A673 (cell line): ENCODE measurements at regions not wholly inside any gene's neighbourhood (a gene's known extent, or its start where the extent isn't known, plus 50 kb on each side); places are given as distances from the start of the nearest gene placed in this dataset.

Source experiments
- BruUV-seq: library from RNA; stranded (reverse); fragments of 400-500 nt; replicated peaks from 2 replicates; lab custom pipeline; 2021; lab: Mats Ljungman, UMichigan
- CTCF ChIA-PET: fragments of 300-600 bp; sonication (Branson Sonifier 250); formaldehyde crosslinking; loops from one replicate; lab custom pipeline; 2022; ENCODE audit warnings: antibody characterized with exemption; lab: Charles Lee
- POLR2A ChIA-PET: fragments of 300-600 bp; sonication (Branson Sonifier 250); formaldehyde crosslinking; loops from one replicate; lab custom pipeline; 2022; ENCODE audit warnings: antibody characterized with exemption; ENCODE audit not compliant: low non-redundant PET; lab: Charles Lee
- DNase-seq: peaks from one replicate; pipeline ENCODE4 v3.0.0-alpha.2; 2015; ENCODE audit warnings: low spot score
- H3K27ac ChIP-seq: fragments of 200-600 bp; sonication (generic); 2 replicates; pipeline ENCODE4 v1.5.1; 2016; ENCODE audit warnings: mixed run types, low read depth, mild to moderate bottlenecking, mixed read lengths, antibody characterized with exemption, low read length; ENCODE audit not compliant: poor library complexity, severe bottlenecking
- H3K27me3 ChIP-seq: fragments of 200-600 bp; sonication (generic); replicated peaks from 2 replicates; pipeline ENCODE4 v1.6.1; 2017; ENCODE audit warnings: mixed run types, low read depth, mild to moderate bottlenecking, mixed read lengths, antibody characterized with exemption, low read length; ENCODE audit not compliant: insufficient read depth, poor library complexity
- H3K36me3 ChIP-seq: fragments of 200-600 bp; sonication (generic); 2 replicates; pipeline ENCODE4 v1.6.1; 2016; ENCODE audit warnings: mixed run types, mild to moderate bottlenecking, mixed read lengths, antibody characterized with exemption, low read length; ENCODE audit not compliant: insufficient read depth, poor library complexity, severe bottlenecking
- H3K4me1 ChIP-seq: fragments of 200-600 bp; sonication (generic); 2 replicates; pipeline ENCODE4 v1.6.1; 2017; ENCODE audit warnings: mixed run types, mild to moderate bottlenecking, mixed read lengths, antibody characterized with exemption, low read length; ENCODE audit not compliant: insufficient read depth, poor library complexity, severe bottlenecking
- H3K4me3 ChIP-seq: fragments of 200-600 bp; sonication (generic); 2 replicates; pipeline ENCODE4 v1.5.1; 2016; ENCODE audit warnings: low read depth, mixed run types, mild to moderate bottlenecking, mixed read lengths, low read length; ENCODE audit not compliant: poor library complexity, severe bottlenecking
- H3K9me3 ChIP-seq: fragments of 200-600 bp; sonication (generic); 2 replicates; pipeline ENCODE4 v1.6.1; 2016; ENCODE audit warnings: mixed run types, low read depth, mild to moderate bottlenecking, mixed read lengths, antibody characterized with exemption, low read length; ENCODE audit not compliant: poor library complexity, severe bottlenecking
- EZH2 ChIP-seq: fragments of 200-600 bp; sonication (generic); IDR thresholded peaks from 2 replicates; pipeline ENCODE4 v1.6.1; 2017; ENCODE audit warnings: borderline replicate concordance, low read depth, mild to moderate bottlenecking, mixed read lengths, antibody characterized with exemption, low read length; ENCODE audit not compliant: poor library complexity, severe bottlenecking
- intact Hi-C: fragments of 100-400 bp; cut with micrococcal nuclease; formaldehyde crosslinking; loops from one replicate; pipeline ENCODE4 v1.10.0; 2022; ENCODE audit not compliant: unreplicated experiment
- TF ChIP-seq, protein P1 (sequence below): fragments of 300-800, 200-600 bp; sonication (generic); conservative IDR thresholded peaks from 2 replicates; pipeline ENCODE4 v1.5.1; 2017; ENCODE audit warnings: low read depth, mild to moderate bottlenecking, antibody characterized with exemption, low read length, moderate library complexity, mixed read lengths

DNA sequence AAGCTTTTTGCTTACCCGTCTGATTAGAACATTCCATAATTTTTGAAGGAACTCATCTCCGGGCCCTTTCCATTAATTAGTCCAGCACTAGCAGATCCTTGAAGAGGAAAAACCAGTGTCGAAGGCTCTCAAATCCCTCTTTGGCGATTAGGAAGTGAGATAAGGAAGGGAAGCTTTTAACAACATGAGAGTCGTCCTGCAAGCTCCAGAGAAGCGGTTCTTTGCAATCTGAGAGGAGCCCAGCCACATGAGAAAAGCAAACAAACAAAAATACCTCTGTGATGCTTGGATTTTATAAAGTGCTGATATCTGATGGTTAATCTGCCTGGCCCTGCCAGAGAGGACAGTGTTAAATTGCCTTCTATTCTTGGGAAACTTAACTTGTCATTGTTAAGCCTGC lies 339.8 kb upstream of the SALL1 start:
- H3K9me3 ChIP-seq, result peaks cover 8% of the 10 kb centered on the region
- peaks cover 5% of the 10 kb centered on the region for H3K4me1 ChIP-seq
- POLR2A ChIA-PET, result no interaction called here
- no peak for DNase-seq
- no TSS peak for BruUV-seq
- intact Hi-C loops, result no loop called here
- TF ChIP-seq, protein P1, sequence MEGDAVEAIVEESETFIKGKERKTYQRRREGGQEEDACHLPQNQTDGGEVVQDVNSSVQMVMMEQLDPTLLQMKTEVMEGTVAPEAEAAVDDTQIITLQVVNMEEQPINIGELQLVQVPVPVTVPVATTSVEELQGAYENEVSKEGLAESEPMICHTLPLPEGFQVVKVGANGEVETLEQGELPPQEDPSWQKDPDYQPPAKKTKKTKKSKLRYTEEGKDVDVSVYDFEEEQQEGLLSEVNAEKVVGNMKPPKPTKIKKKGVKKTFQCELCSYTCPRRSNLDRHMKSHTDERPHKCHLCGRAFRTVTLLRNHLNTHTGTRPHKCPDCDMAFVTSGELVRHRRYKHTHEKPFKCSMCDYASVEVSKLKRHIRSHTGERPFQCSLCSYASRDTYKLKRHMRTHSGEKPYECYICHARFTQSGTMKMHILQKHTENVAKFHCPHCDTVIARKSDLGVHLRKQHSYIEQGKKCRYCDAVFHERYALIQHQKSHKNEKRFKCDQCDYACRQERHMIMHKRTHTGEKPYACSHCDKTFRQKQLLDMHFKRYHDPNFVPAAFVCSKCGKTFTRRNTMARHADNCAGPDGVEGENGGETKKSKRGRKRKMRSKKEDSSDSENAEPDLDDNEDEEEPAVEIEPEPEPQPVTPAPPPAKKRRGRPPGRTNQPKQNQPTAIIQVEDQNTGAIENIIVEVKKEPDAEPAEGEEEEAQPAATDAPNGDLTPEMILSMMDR, result no peak
- TF ChIP-seq EZH2, result no peak
- H3K27me3 ChIP-seq, result no peaks in the 10 kb centered on the region
- CTCF ChIA-PET, result interaction anchor here (0.7 kb wide), 1 partner anchor 475 kb away, joined by 3 read pairs; no protein-coding TSS in a partner anchor
- H3K27ac ChIP-seq, result no peak overlapping the region
- H3K4me3 ChIP-seq, result no peak overlapping the region
- no peaks in the 10 kb centered on the region for H3K36me3 ChIP-seq

DNA sequence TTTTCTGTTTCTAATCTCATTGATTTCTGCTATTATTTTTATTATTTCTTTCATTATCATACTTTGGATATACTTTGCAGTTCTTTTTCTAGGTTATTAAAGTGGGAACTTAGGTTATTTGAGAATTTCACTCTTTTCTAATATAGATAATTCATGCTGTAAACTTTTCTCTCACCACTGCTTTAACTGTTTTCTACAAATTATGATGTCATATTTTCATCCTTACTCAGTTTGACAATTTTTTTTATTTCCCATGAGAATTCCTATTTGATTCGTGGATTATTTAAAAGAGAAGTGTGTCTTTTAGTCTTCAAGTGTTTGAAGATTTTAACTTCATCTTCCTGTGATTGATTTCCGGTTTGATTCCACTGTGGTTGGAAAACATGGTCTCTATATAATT lies 336.8 kb upstream of the SALL1 start:
- ChIA-PET CTCF (no interaction called here), POLR2A (no interaction called here)
- peaks cover 16% of the 10 kb centered on the region for H3K9me3 ChIP-seq
- BruUV-seq, result no TSS peak
- H3K27me3 ChIP-seq, result no peaks in the 10 kb centered on the region
- DNase-seq, result no peak
- no peak overlapping the region for H3K4me3 ChIP-seq
- H3K36me3 ChIP-seq, result no peaks in the 10 kb centered on the region
- intact Hi-C loops, result no loop called here
- H3K27ac ChIP-seq, result no peak overlapping the region
- H3K4me1 ChIP-seq, result peaks cover under 1% of the 10 kb centered on the region
- TF ChIP-seq, protein P1, result no peak
- TF ChIP-seq EZH2, result no peak

DNA sequence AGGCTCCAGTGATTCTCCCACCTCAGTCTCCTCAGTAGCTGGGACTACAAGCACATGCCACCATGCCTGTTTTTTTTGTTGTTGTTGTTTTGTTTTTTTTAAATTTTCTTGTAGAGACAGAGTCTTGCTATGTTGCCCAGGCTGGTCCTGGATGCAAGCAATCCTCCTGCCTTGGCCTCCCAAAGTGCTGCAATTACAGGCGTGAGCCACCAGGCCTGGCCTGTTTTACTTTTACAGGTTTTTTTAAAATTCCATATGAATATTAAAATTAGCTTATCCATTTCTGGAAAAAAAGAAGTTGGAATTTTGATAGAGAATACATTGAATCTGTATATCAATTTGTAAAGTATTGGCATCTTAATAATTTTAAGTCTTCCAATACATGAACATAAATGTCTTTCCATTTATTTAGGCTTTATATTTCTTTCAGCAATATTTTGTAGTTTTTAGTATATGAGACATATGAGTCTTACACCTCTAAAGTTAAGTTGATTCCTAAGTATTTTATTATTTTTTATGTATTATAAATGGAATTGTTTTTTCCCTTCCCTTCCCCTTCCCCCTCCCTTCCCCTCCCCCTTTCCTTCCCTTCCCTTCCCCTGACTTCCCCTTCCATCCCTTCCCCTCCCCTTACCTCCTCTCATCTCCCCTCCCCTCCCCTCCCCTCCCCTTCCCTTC lies 323.5 kb upstream of the SALL1 start:
- CTCF ChIA-PET, result no interaction called here
- POLR2A ChIA-PET, result no interaction called here
- no peak for DNase-seq
- Histone ChIP-seq H3K4me3 (no peak overlapping the region), H3K36me3 (no peaks in the 10 kb centered on the region), H3K27ac (no peak overlapping the region), H3K27me3 (no peaks in the 10 kb centered on the region), H3K4me1 (no peaks in the 10 kb centered on the region), H3K9me3 (no peaks in the 10 kb centered on the region)
- TF ChIP-seq, protein P1, result no peak
- no peak for TF ChIP-seq EZH2
- no TSS peak for BruUV-seq
- intact Hi-C loops, result no loop called here
